Endothelial cell of umbilical vein (primary cell): ENCODE measurements at regions not wholly inside any gene's neighbourhood (a gene's known extent, or its start where the extent isn't known, plus 50 kb on each side); places are given as distances from the start of the nearest gene placed in this dataset.

ENCODE experiments used
- CTCF ChIP-seq, 2 donors: IDR thresholded peaks; 1 replicate in 1 of 2; 2 replicates in 1 of 2; pipeline ENCODE4 v1.5.1; 2011; ENCODE audit warnings: low read length in 2 of 2, mild to moderate bottlenecking in 2 of 2, moderate library complexity in 2 of 2, control low read depth in 1 of 2, inconsistent platforms in 1 of 2, low read depth in 1 of 2; ENCODE audit not compliant: insufficient read depth in 1 of 2; ENCODE audit errors: extremely low read depth in 1 of 2
- EZH2 ChIP-seq: IDR thresholded peaks from 2 replicates; pipeline ENCODE4 v1.6.1; 2012; ENCODE audit warnings: borderline replicate concordance, low read depth, mild to moderate bottlenecking, moderate library complexity, low read length, inconsistent platforms; ENCODE audit not compliant: severe bottlenecking
- MAX ChIP-seq: IDR thresholded peaks from 2 replicates; pipeline ENCODE4 v1.6.1; 2011; ENCODE audit not compliant: insufficient read depth, insufficient read length
- POLR2A ChIP-seq: IDR thresholded peaks from 2 replicates; pipeline ENCODE4 v1.6.1; 2012; ENCODE audit warnings: low read depth, mild to moderate bottlenecking, control low read depth, low read length
- POLR2AphosphoS5 ChIP-seq: IDR thresholded peaks from 2 replicates; pipeline ENCODE4 v1.6.1; 2012; ENCODE audit warnings: low read depth, mild to moderate bottlenecking, control low read depth, low read length, moderate library complexity; ENCODE audit not compliant: insufficient read depth

GRCh38 chr16:62254847-62255246, 218.6 kb upstream of the CDH8 start:
- TF ChIP-seq POLR2A (no peak), POLR2AphosphoS5 (no peak), MAX (no peak), CTCF (IDR thresholded peaks at IDR 0.05; ENCODE audit: extremely low read depth in 1 of 2, insufficient read depth in 1 of 2, low read depth in 1 of 2, low read length in 2 of 2) (no peak), EZH2 (no peak)
